OCI-LY1 (cell line): ENCODE measurements at regions not wholly inside any gene's neighbourhood (a gene's known extent, or its start where the extent isn't known, plus 50 kb on each side); places are given as distances from the start of the nearest gene placed in this dataset.

ENCODE experiments used
- H2AFZ ChIP-seq: fragments of 200-600 bp; sonication (generic), shearing (Covaris generic); 2 replicates; pipeline ENCODE4 v1.6.0; 2014; ENCODE audit warnings: antibody characterized with exemption, mild to moderate bottlenecking, low read length
- H3F3A ChIP-seq: fragments of 200-600 bp; sonication (generic), shearing (Covaris generic); 2 replicates; pipeline ENCODE4 v1.6.0; 2014; ENCODE audit warnings: mild to moderate bottlenecking, antibody characterized with exemption, low read length, moderate library complexity; ENCODE audit not compliant: insufficient read depth
- H3K27ac ChIP-seq: fragments of 200-600 bp; sonication (generic); 2 replicates; pipeline ENCODE4 v1.5.1; 2014; ENCODE audit warnings: low read length, mixed run types, mild to moderate bottlenecking, low read depth; ENCODE audit not compliant: poor library complexity, severe bottlenecking
- H3K27me3 ChIP-seq: fragments of 200-600 bp; sonication (generic); 2 replicates; pipeline ENCODE4 v1.6.0; 2014; ENCODE audit warnings: antibody characterized with exemption, mild to moderate bottlenecking, low read length, moderate library complexity; ENCODE audit not compliant: insufficient read depth
- H3K36me3 ChIP-seq: fragments of 200-600 bp; sonication (generic); 2 replicates; pipeline ENCODE4 v1.6.1; 2014; ENCODE audit warnings: mild to moderate bottlenecking, antibody characterized with exemption, low read length, moderate library complexity, mixed read lengths; ENCODE audit not compliant: insufficient read depth
- H3K4me1 ChIP-seq: fragments of 200-600 bp; sonication (generic); 2 replicates; pipeline ENCODE4 v1.5.1; 2014; ENCODE audit warnings: mild to moderate bottlenecking, low read length, moderate library complexity; ENCODE audit not compliant: insufficient read depth, severe bottlenecking
- H3K4me2 ChIP-seq: fragments of 200-600 bp; sonication (generic), shearing (Covaris generic); 2 replicates; pipeline ENCODE4 v1.6.1; 2014; ENCODE audit warnings: low read length
- H3K4me3 ChIP-seq: fragments of 200-600 bp; sonication (generic); 2 replicates; pipeline ENCODE4 v1.5.1; 2014; ENCODE audit warnings: low read length, low read depth, mild to moderate bottlenecking, mixed read lengths; ENCODE audit not compliant: poor library complexity, severe bottlenecking
- H3K79me2 ChIP-seq: fragments of 200-600 bp; shearing (Covaris generic); 2 replicates; pipeline ENCODE4 v1.6.1; 2016; ENCODE audit warnings: mixed run types, low read length, mixed read lengths; ENCODE audit not compliant: insufficient read depth
- H3K9ac ChIP-seq: fragments of 200-600 bp; sonication (generic), shearing (Covaris generic); 2 replicates; pipeline ENCODE4 v1.6.1; 2014; ENCODE audit warnings: mild to moderate bottlenecking, low read length, mixed read lengths
- H3K9me2 ChIP-seq: fragments of 200-600 bp; sonication (generic), shearing (Covaris generic); 2 replicates; pipeline ENCODE4 v1.6.1; 2014; ENCODE audit warnings: low read depth, mild to moderate bottlenecking, low read length, mixed read lengths
- H3K9me3 ChIP-seq: fragments of 200-600 bp; shearing (Covaris generic); 2 replicates; pipeline ENCODE4 v1.6.1; 2014; ENCODE audit warnings: low read length, mixed read lengths
- H4K20me1 ChIP-seq: fragments of 200-600 bp; sonication (generic), shearing (Covaris generic); 2 replicates; pipeline ENCODE4 v1.6.0; 2016; ENCODE audit warnings: mild to moderate bottlenecking, low read length; ENCODE audit not compliant: insufficient read depth
- CTCF ChIP-seq: fragments of 200-600 bp; sonication (generic), shearing (Covaris generic); IDR thresholded peaks from 2 replicates; pipeline ENCODE4 v1.5.1; 2017; ENCODE audit warnings: mild to moderate bottlenecking, antibody characterized with exemption, low read length, moderate library complexity, mixed read lengths
- EZH2 ChIP-seq: fragments of 200-600 bp; sonication (generic), shearing (Covaris generic); IDR thresholded peaks from 2 replicates; pipeline ENCODE4 v1.8.0; 2017; ENCODE audit warnings: borderline replicate concordance, mixed run types, mild to moderate bottlenecking, antibody characterized with exemption, low read length, moderate library complexity, mixed read lengths

GRCh38 chr11:87425391-87425790 lies 387.7 kb downstream of the TMEM135 start:
- H2AFZ ChIP-seq, result no peak overlapping the region

GRCh38 chr11:87423161-87423560 lies 385.4 kb downstream of the TMEM135 start:
- Histone ChIP-seq H3K4me3 (no peak overlapping the region), H3K36me3 (no peaks in the 10 kb centered on the region), H3K9me3 (no peaks in the 10 kb centered on the region), H3K4me2 (no peak overlapping the region), H3K9ac (no peak overlapping the region), H3K4me1 (no peaks in the 10 kb centered on the region), H4K20me1 (no peaks in the 10 kb centered on the region), H3K79me2 (no peaks in the 10 kb centered on the region), H3K27me3 (no peaks in the 10 kb centered on the region), H3K9me2 (no peaks in the 10 kb centered on the region), H3K27ac (no peak overlapping the region), H2AFZ (no peak overlapping the region), H3F3A (no peaks in the 10 kb centered on the region)
- TF ChIP-seq EZH2, result no peak

More at GRCh38 chr11:87425391-87425790, 387.7 kb downstream of the TMEM135 start:
- Histone ChIP-seq H3K27ac (no peak overlapping the region), H3F3A (no peaks in the 10 kb centered on the region), H3K9ac (no peak overlapping the region), H4K20me1 (no peaks in the 10 kb centered on the region), H3K4me3 (no peak overlapping the region), H3K4me2 (no peak overlapping the region), H3K36me3 (no peaks in the 10 kb centered on the region), H3K9me3 (no peaks in the 10 kb centered on the region), H3K4me1 (no peaks in the 10 kb centered on the region), H3K79me2 (no peaks in the 10 kb centered on the region), H3K9me2 (no peaks in the 10 kb centered on the region), H3K27me3 (no peaks in the 10 kb centered on the region)
- TF ChIP-seq CTCF (no peak), EZH2 (no peak)

- no peak for TF ChIP-seq EZH2
- no peak for TF ChIP-seq CTCF
- Histone ChIP-seq H3K4me3 (no peak overlapping the region), H3K4me2 (no peak overlapping the region), H3K9me3 (no peaks in the 10 kb centered on the region), H3K79me2 (no peaks in the 10 kb centered on the region), H3K9me2 (no peaks in the 10 kb centered on the region), H3K4me1 (no peaks in the 10 kb centered on the region), H3K9ac (no peak overlapping the region), H3K27ac (no peak overlapping the region), H4K20me1 (no peaks in the 10 kb centered on the region), H2AFZ (no peak overlapping the region), H3K27me3 (no peaks in the 10 kb centered on the region), H3F3A (no peaks in the 10 kb centered on the region), H3K36me3 (no peaks in the 10 kb centered on the region)
Measured at GRCh38 chr11:87422566-87422965, 384.8 kb downstream of the TMEM135 start.

GRCh38 chr11:87421422-87421821 lies 383.7 kb downstream of the TMEM135 start:
- H3K4me1 ChIP-seq, result no peaks in the 10 kb centered on the region
- no peaks in the 10 kb centered on the region for H3K36me3 ChIP-seq
- no peak for TF ChIP-seq EZH2
- TF ChIP-seq CTCF, result peak; percentile 70
- H3F3A ChIP-seq, result no peaks in the 10 kb centered on the region
- no peak overlapping the region for H3K27ac ChIP-seq
- no peak overlapping the region for H3K9ac ChIP-seq
- H3K9me3 ChIP-seq, result no peaks in the 10 kb centered on the region
- no peak overlapping the region for H2AFZ ChIP-seq
- H3K4me3 ChIP-seq, result no peak overlapping the region
- H3K4me2 ChIP-seq, result no peak overlapping the region
- H4K20me1 ChIP-seq, result no peaks in the 10 kb centered on the region
- no peaks in the 10 kb centered on the region for H3K27me3 ChIP-seq
- no peaks in the 10 kb centered on the region for H3K9me2 ChIP-seq
- H3K79me2 ChIP-seq, result no peaks in the 10 kb centered on the region
